Neural progenitor cell (in vitro differentiated cells): ENCODE measurements at regions not wholly inside any gene's neighbourhood (a gene's known extent, or its start where the extent isn't known, plus 50 kb on each side); places are given as distances from the start of the nearest gene placed in this dataset.

ENCODE experiments used
- CTCF ChIP-seq: fragments of 200-600 bp; sonication (generic); IDR thresholded peaks from 2 replicates; pipeline ENCODE4 v1.5.1; 2017; ENCODE audit warnings: antibody characterized with exemption, mild to moderate bottlenecking
- EZH2 ChIP-seq: fragments of 200-600 bp; sonication (generic); IDR thresholded peaks from 2 replicates; pipeline ENCODE4 v1.6.1; 2017; ENCODE audit warnings: antibody characterized with exemption, mild to moderate bottlenecking, moderate library complexity

- TF ChIP-seq CTCF (no peak), EZH2 (no peak)
These were observed 334.8 kb upstream of the NOVA1 start for GRCh38 chr14:26932606-26933005.
